HCT116 (cell line): ENCODE measurements at regions not wholly inside any gene's neighbourhood (a gene's known extent, or its start where the extent isn't known, plus 50 kb on each side); places are given as distances from the start of the nearest gene placed in this dataset.

Source experiments
- ATAC-seq: fragments of 200-7000 bp; cut with Tn5 transposase; 2 replicates; pipeline ENCODE4 v1.9.1; 2020; ENCODE audit warnings: mild to moderate bottlenecking, moderate library complexity
- BruUV-seq: library from RNA; stranded (reverse); fragments of 400-500 nt; replicated peaks from 2 replicates; lab custom pipeline; 2021; lab: Mats Ljungman, UMichigan
- CTCF ChIA-PET: fragments of 300-600 bp; sonication (Branson Sonifier 250); formaldehyde crosslinking; loops from one replicate; lab custom pipeline; 2021; ENCODE audit warnings: antibody characterized with exemption; lab: Charles Lee
- POLR2A ChIA-PET: fragments of 300-600, 350-600 bp; sonication (Branson Sonifier 250); formaldehyde crosslinking; loops from one replicate; lab custom pipeline; 2021; ENCODE audit warnings: antibody characterized with exemption; lab: Charles Lee
- RAD21 ChIA-PET, 2 experiments: fragments of 300-600 bp; sonication (Branson Sonifier 250); formaldehyde crosslinking; loops; one replicate each; lab custom pipeline; 2023; ENCODE audit warnings: low total read pairs in 2 of 2; ENCODE audit not compliant: uncharacterized antibody in 2 of 2, unreplicated experiment in 2 of 2, low non-redundant PET in 1 of 2; lab: Charles Lee
- DNase-seq: peaks from one replicate; pipeline ENCODE4 v3.0.0-alpha.2; 2010; ENCODE audit warnings: low read depth, low spot score
- H2AFZ ChIP-seq: fragments of 200-600 bp; shearing (Covaris generic), sonication (generic); 2 replicates; pipeline ENCODE4 v1.6.1; 2017; ENCODE audit warnings: low read depth, mixed run types, mixed read lengths, antibody characterized with exemption, low read length; ENCODE audit not compliant: poor library complexity, severe bottlenecking
- H3K27ac ChIP-seq: 2 replicates; pipeline ENCODE4 v1.5.1; 2012; ENCODE audit warnings: low read depth, low read length
- H3K27me3 ChIP-seq: fragments of 200-600 bp; sonication (generic); 2 replicates; pipeline ENCODE4 v1.6.1; 2016; ENCODE audit warnings: mixed run types, low read length, mixed read lengths; ENCODE audit not compliant: insufficient read depth
- H3K36me3 ChIP-seq, 2 experiments: fragments of 200-500 bp in 1 of 2; fragments of 200-600 bp in 1 of 2; sonication (Bioruptor generic) in 1 of 2; sonication (generic) in 1 of 2; 2 replicates each; pipeline versions ENCODE4 v1.5.1 to v1.6.1; 2014 to 2016; ENCODE audit warnings: low read length in 2 of 2, inconsistent platforms in 1 of 2, mixed read lengths in 1 of 2, mixed run types in 1 of 2; ENCODE audit not compliant: insufficient read depth in 2 of 2, control insufficient read depth in 1 of 2
- H3K4me1 ChIP-seq, 2 experiments: fragments of 200-600 bp in 1 of 2; sonication (generic) in 1 of 2; 2 replicates each; pipeline versions ENCODE4 v1.5.1 to v1.6.1; 2012 to 2017; ENCODE audit warnings: low read length in 2 of 2, inconsistent platforms in 1 of 2, mild to moderate bottlenecking in 1 of 2, mixed read lengths in 1 of 2, mixed run types in 1 of 2, moderate library complexity in 1 of 2; ENCODE audit not compliant: insufficient read depth in 2 of 2, control insufficient read depth in 1 of 2
- H3K4me2 ChIP-seq: fragments of 200-600 bp; sonication (generic); 2 replicates; pipeline ENCODE4 v1.6.1; 2017; ENCODE audit warnings: mixed run types, low read length, mixed read lengths
- H3K4me3 ChIP-seq, 2 experiments: fragments of 200-600 bp in 1 of 2; sonication (generic) in 1 of 2; replicated peaks in 1 of 2; 2 replicates each; pipeline ENCODE4 v1.5.1; 2011 to 2016; ENCODE audit warnings: low read length in 2 of 2, control low read depth in 1 of 2, low read depth in 1 of 2, mild to moderate bottlenecking in 1 of 2, mixed read lengths in 1 of 2, mixed run types in 1 of 2
- H3K79me2 ChIP-seq: fragments of 200-600 bp; sonication (generic); 2 replicates; pipeline ENCODE4 v1.6.1; 2017; ENCODE audit warnings: mild to moderate bottlenecking, mixed run types, low read length, moderate library complexity, mixed read lengths; ENCODE audit not compliant: insufficient read depth
- H3K9ac ChIP-seq: fragments of 200-600 bp; sonication (generic); 2 replicates; pipeline ENCODE4 v1.6.1; 2016; ENCODE audit warnings: low read length, mixed read lengths
- H3K9me2 ChIP-seq: fragments of 200-600 bp; sonication (generic), shearing (Covaris generic); 2 replicates; pipeline ENCODE4 v1.6.1; 2017; ENCODE audit warnings: mixed run types, mild to moderate bottlenecking, moderate library complexity; ENCODE audit not compliant: insufficient read depth
- H3K9me3 ChIP-seq, 2 experiments: fragments of 200-500 bp in 1 of 2; fragments of 200-600 bp in 1 of 2; sonication (Bioruptor generic) in 1 of 2; sonication (generic) in 1 of 2; 2 replicates each; pipeline ENCODE4 v1.6.1; 2014 to 2017; ENCODE audit warnings: low read length in 2 of 2, mixed read lengths in 2 of 2, inconsistent platforms in 1 of 2, low read depth in 1 of 2, mild to moderate bottlenecking in 1 of 2, mixed run types in 1 of 2, moderate library complexity in 1 of 2; ENCODE audit not compliant: control insufficient read depth in 1 of 2, insufficient read depth in 1 of 2
- H4K20me1 ChIP-seq: fragments of 200-600 bp; sonication (generic), shearing (Covaris generic); 2 replicates; pipeline ENCODE4 v1.6.1; 2017; ENCODE audit warnings: mixed run types, mild to moderate bottlenecking, moderate library complexity; ENCODE audit not compliant: insufficient read depth
- ATF3 ChIP-seq: IDR thresholded peaks from 2 replicates; pipeline ENCODE4 v1.6.1; 2012
- CEBPB ChIP-seq: IDR thresholded peaks from 2 replicates; pipeline ENCODE4 v1.6.1; 2012; ENCODE audit warnings: low read depth
- CTCF ChIP-seq, 3 experiments: fragments of 200-600 bp in 1 of 3; sonication (generic) in 1 of 3; IDR thresholded peaks in 2 of 3; conservative IDR thresholded peaks in 1 of 3; 2 replicates each; pipeline ENCODE4 v1.5.1; 2012 to 2017; ENCODE audit warnings: low read depth in 2 of 3, low read length in 2 of 3, antibody characterized with exemption in 1 of 3, borderline replicate concordance in 1 of 3, control low read depth in 1 of 3, mild to moderate bottlenecking in 1 of 3, mixed read lengths in 1 of 3, mixed run types in 1 of 3, moderate library complexity in 1 of 3; ENCODE audit not compliant: insufficient read depth in 1 of 3
- EGR1 ChIP-seq: IDR thresholded peaks from 2 replicates; pipeline ENCODE4 v1.6.1; 2012; ENCODE audit warnings: low read depth
- ELF1 ChIP-seq: IDR thresholded peaks from 2 replicates; pipeline ENCODE4 v1.6.1; 2012; ENCODE audit warnings: low read depth, borderline replicate concordance
- EZH2phosphoT487 ChIP-seq: fragments of 200-600 bp; IDR thresholded peaks from 2 replicates; pipeline ENCODE4 v1.6.1; 2018; ENCODE audit warnings: antibody characterized with exemption, borderline replicate concordance
- FOSL1 ChIP-seq: IDR thresholded peaks from 2 replicates; pipeline ENCODE4 v1.6.1; 2012; ENCODE audit warnings: low read depth
- JUND ChIP-seq: IDR thresholded peaks from 2 replicates; pipeline ENCODE4 v1.6.1; 2012
- MAX ChIP-seq: IDR thresholded peaks from 2 replicates; pipeline ENCODE4 v1.6.1; 2012
- POLR2A ChIP-seq: IDR thresholded peaks from 2 replicates; pipeline ENCODE4 v1.7.0; 2011; ENCODE audit warnings: borderline replicate concordance; ENCODE audit not compliant: insufficient read depth, insufficient read length; ENCODE audit errors: extremely low read depth
- POLR2AphosphoS5 ChIP-seq: IDR thresholded peaks from 2 replicates; pipeline ENCODE4 v1.6.1; 2011; ENCODE audit warnings: mild to moderate bottlenecking, low read depth, low read length, moderate library complexity
- REST ChIP-seq: IDR thresholded peaks from 2 replicates; pipeline ENCODE4 v1.6.1; 2012; ENCODE audit warnings: low read depth
- SIN3A ChIP-seq: IDR thresholded peaks from 2 replicates; pipeline ENCODE4 v1.6.1; 2012; ENCODE audit warnings: low read depth
- SP1 ChIP-seq: IDR thresholded peaks from 2 replicates; pipeline ENCODE4 v1.6.1; 2012; ENCODE audit warnings: low read depth
- SRF ChIP-seq: IDR thresholded peaks from 2 replicates; pipeline ENCODE4 v1.6.1; 2012; ENCODE audit warnings: low read depth
- TCF7L2 ChIP-seq: IDR thresholded peaks from 2 replicates; pipeline ENCODE4 v1.7.0; 2011; ENCODE audit warnings: borderline replicate concordance, inconsistent platforms; ENCODE audit not compliant: insufficient read depth, insufficient read length; ENCODE audit errors: extremely low read depth
- YY1 ChIP-seq: IDR thresholded peaks from 2 replicates; pipeline ENCODE4 v1.6.1; 2011; ENCODE audit warnings: low read length, low read depth, moderate library complexity, mild to moderate bottlenecking; ENCODE audit not compliant: insufficient replicate concordance; ENCODE audit errors: extremely low read depth
- ZBTB33 ChIP-seq: IDR thresholded peaks from 2 replicates; pipeline ENCODE4 v1.6.1; 2011; ENCODE audit warnings: mild to moderate bottlenecking, low read length, moderate library complexity; ENCODE audit not compliant: insufficient replicate concordance; ENCODE audit errors: extremely low read depth
- ZFX ChIP-seq: fragments of 450-650 bp; IDR thresholded peaks from 2 replicates; pipeline ENCODE4 v1.6.1; 2017
- ZNF274 ChIP-seq: fragments of 200-500 bp; sonication (Bioruptor generic); IDR thresholded peaks from 2 replicates; pipeline ENCODE4 v1.6.1; 2014; ENCODE audit warnings: mild to moderate bottlenecking, low read depth, low read length, inconsistent platforms
- intact Hi-C: fragments of 100-400 bp; cut with micrococcal nuclease; formaldehyde crosslinking; loops from 2 replicates; pipeline ENCODE4 v1.10.0; 2022

- ATAC-seq, result no peak
- Histone ChIP-seq H3K4me2 (no peak overlapping the region), H3K36me3 (no peaks in the 10 kb centered on the region), H3K4me1 (peaks cover 8 to 37% of the 10 kb centered on the region in 2 experiments), H3K9me2 (no peaks in the 10 kb centered on the region), H4K20me1 (no peaks in the 10 kb centered on the region), H3K27ac (no peak overlapping the region), H3K27me3 (no peaks in the 10 kb centered on the region), H3K9ac (no peak overlapping the region), H3K4me3 (no peak overlapping the region), H3K9me3 (no peaks in the 10 kb centered on the region), H3K79me2 (no peaks in the 10 kb centered on the region), H2AFZ (no peak overlapping the region)
- RAD21 ChIA-PET, result no interaction called here
- DNase-seq, result no peak
- intact Hi-C loops, result no loop called here
- BruUV-seq, result no TSS peak
- POLR2A ChIA-PET, result no interaction called here
- CTCF ChIA-PET, result no interaction called here
- TF ChIP-seq ZNF274 (no peak), POLR2A (no peak), POLR2AphosphoS5 (no peak), ATF3 (no peak), SP1 (no peak), EGR1 (no peak), ZBTB33 (no peak), CTCF (IDR thresholded peaks at IDR 0.05 in 2 of 3, conservative IDR thresholded peaks at IDR 0.05 in 1 of 3; ENCODE audit: borderline replicate concordance in 1 of 3, insufficient read depth in 1 of 3, low read depth in 2 of 3, low read length in 2 of 3) (no peak), JUND (no peak), SIN3A (no peak), SRF (no peak), CEBPB (no peak), MAX (no peak), TCF7L2 (no peak), YY1 (no peak), FOSL1 (no peak), REST (no peak), ELF1 (no peak), ZFX (no peak), EZH2phosphoT487 (no peak)
- TF ChIP-seq, all 23 proteins: peak for 0
Measured at GRCh38 chr12:69055280-69055679, 122.3 kb upstream of the CPM start.
